ENCODE measurements at regions not wholly inside any gene's neighbourhood (a gene's known extent, or its start where the extent isn't known, plus 50 kb on each side); places are given as distances from the start of the nearest gene placed in this dataset.
A peak's percentile ranks its signal among the peaks of the same experiment; 100 is the strongest.

- H3K27me3 ChIP-seq (ENCODE audit: control insufficient read depth in 3 of 3, insufficient read depth in 3 of 3, low read length in 2 of 3): no peaks in the 10 kb centered on the region
- H3K27ac ChIP-seq (ENCODE audit: low read depth in 1 of 2, low read length in 1 of 2): no peak overlapping the region
- TF ChIP-seq CTCF (IDR thresholded peaks at IDR 0.05; ENCODE audit: control extremely low read depth, extremely low read depth): no peak
- DNase-seq (peak; percentile 20 to 81 (median 76)), ATAC-seq (ENCODE audit: insufficient read depth, low FRiP score) (no peak)
- H3K9ac ChIP-seq (ENCODE audit: insufficient read depth in 1 of 2, low read length in 2 of 2): no peak overlapping the region
- H3K4me3 ChIP-seq: no peak overlapping the region
- no peaks in the 10 kb centered on the region for H3K36me3 ChIP-seq (ENCODE audit: control insufficient read depth in 4 of 4, insufficient read depth in 4 of 4, low read length in 4 of 4)
- no peaks in the 10 kb centered on the region for H3K9me3 ChIP-seq (ENCODE audit: control insufficient read depth in 4 of 4, insufficient read depth in 3 of 4, low read length in 3 of 4)
- 55 to 63% methylated on average over 5 of the region's 5 CpGs for WGBS, 2 donors
- H3K4me1 ChIP-seq (ENCODE audit: control insufficient read depth in 5 of 5, insufficient read depth in 5 of 5, low read length in 5 of 5): peaks cover 0 to 27% (median 6%) of the 10 kb centered on the region in 5 donors
Observed at GRCh38 chr16:74064120-74064735, 232.4 kb upstream of the PSMD7 start.

GRCh38 chr16:74053826-74054225, 242.8 kb upstream of the PSMD7 start:
- no peak overlapping the region for H3K27ac ChIP-seq (ENCODE audit: low read depth in 1 of 2, low read length in 1 of 2)

GRCh38 chr16:74053312-74053711, 243.3 kb upstream of the PSMD7 start:
- no peak for TF ChIP-seq CTCF (IDR thresholded peaks at IDR 0.05; ENCODE audit: control extremely low read depth, extremely low read depth)
- DNase-seq (no peak), ATAC-seq (ENCODE audit: insufficient read depth, low FRiP score) (no peak)
- 25 to 47% methylated on average over 1 of the region's 1 CpG for WGBS, 2 donors
- Histone ChIP-seq H3K9ac (ENCODE audit: insufficient read depth in 1 of 2, low read length in 2 of 2) (no peak overlapping the region), H3K27ac (ENCODE audit: low read depth in 1 of 2, low read length in 1 of 2) (no peak overlapping the region), H3K4me1 (ENCODE audit: control insufficient read depth in 5 of 5, insufficient read depth in 5 of 5, low read length in 5 of 5) (peaks cover 0 to 15% (median 0%) of the 10 kb centered on the region in 5 donors), H3K9me3 (ENCODE audit: control insufficient read depth in 4 of 4, insufficient read depth in 3 of 4, low read length in 3 of 4) (peaks cover 0 to 2% (median 0%) of the 10 kb centered on the region in 4 donors), H3K36me3 (ENCODE audit: control insufficient read depth in 4 of 4, insufficient read depth in 4 of 4, low read length in 4 of 4) (no peaks in the 10 kb centered on the region), H3K27me3 (ENCODE audit: control insufficient read depth in 3 of 3, insufficient read depth in 3 of 3, low read length in 2 of 3) (no peaks in the 10 kb centered on the region), H3K4me3 (no peak overlapping the region)

More at GRCh38 chr16:74053826-74054225, 242.8 kb upstream of the PSMD7 start:
- Histone ChIP-seq H3K4me3 (no peak overlapping the region), H3K9ac (ENCODE audit: insufficient read depth in 1 of 2, low read length in 2 of 2) (no peak overlapping the region), H3K27me3 (ENCODE audit: control insufficient read depth in 3 of 3, insufficient read depth in 3 of 3, low read length in 2 of 3) (no peaks in the 10 kb centered on the region), H3K36me3 (ENCODE audit: control insufficient read depth in 4 of 4, insufficient read depth in 4 of 4, low read length in 4 of 4) (no peaks in the 10 kb centered on the region), H3K4me1 (ENCODE audit: control insufficient read depth in 5 of 5, insufficient read depth in 5 of 5, low read length in 5 of 5) (peaks cover 0 to 15% (median 0%) of the 10 kb centered on the region in 5 donors), H3K9me3 (ENCODE audit: control insufficient read depth in 4 of 4, insufficient read depth in 3 of 4, low read length in 3 of 4) (peaks cover 0 to 4% (median under 1%) of the 10 kb centered on the region in 4 donors)
- TF ChIP-seq CTCF (IDR thresholded peaks at IDR 0.05; ENCODE audit: control extremely low read depth, extremely low read depth): no peak
- 61 to 62% methylated on average over 4 of the region's 4 CpGs for WGBS, 2 donors
- DNase-seq (peak in 2 of 3 donors; percentile 89 to 93), ATAC-seq (ENCODE audit: insufficient read depth, low FRiP score) (no peak)

GRCh38 chr16:74052016-74052415, 244.6 kb upstream of the PSMD7 start:
- Histone ChIP-seq H3K9ac (ENCODE audit: insufficient read depth in 1 of 2, low read length in 2 of 2) (no peak overlapping the region), H3K27ac (ENCODE audit: low read depth in 1 of 2, low read length in 1 of 2) (no peak overlapping the region), H3K4me3 (no peak overlapping the region), H3K36me3 (ENCODE audit: control insufficient read depth in 4 of 4, insufficient read depth in 4 of 4, low read length in 4 of 4) (no peaks in the 10 kb centered on the region), H3K4me1 (ENCODE audit: control insufficient read depth in 5 of 5, insufficient read depth in 5 of 5, low read length in 5 of 5) (peaks cover 0 to 15% (median 0%) of the 10 kb centered on the region in 5 donors), H3K9me3 (ENCODE audit: control insufficient read depth in 4 of 4, insufficient read depth in 3 of 4, low read length in 3 of 4) (peaks cover 0 to 2% (median 0%) of the 10 kb centered on the region in 4 donors), H3K27me3 (ENCODE audit: control insufficient read depth in 3 of 3, insufficient read depth in 3 of 3, low read length in 2 of 3) (no peaks in the 10 kb centered on the region)
- DNase-seq (no peak), ATAC-seq (ENCODE audit: insufficient read depth, low FRiP score) (no peak)
- TF ChIP-seq CTCF (IDR thresholded peaks at IDR 0.05; ENCODE audit: control extremely low read depth, extremely low read depth): no peak
- 53 to 60% methylated on average over 1 of the region's 1 CpG for WGBS, 2 donors

All from lung (tissue), 11 donors.